ENCODE measurements at regions not wholly inside any gene's neighbourhood (a gene's known extent, or its start where the extent isn't known, plus 50 kb on each side); places are given as distances from the start of the nearest gene placed in this dataset.
"Not testable (repeated sequence)": the region's sequence is repeated elsewhere in the genome, so short reads cannot be mapped to it uniquely, and the experiment has no call there.

DNA sequence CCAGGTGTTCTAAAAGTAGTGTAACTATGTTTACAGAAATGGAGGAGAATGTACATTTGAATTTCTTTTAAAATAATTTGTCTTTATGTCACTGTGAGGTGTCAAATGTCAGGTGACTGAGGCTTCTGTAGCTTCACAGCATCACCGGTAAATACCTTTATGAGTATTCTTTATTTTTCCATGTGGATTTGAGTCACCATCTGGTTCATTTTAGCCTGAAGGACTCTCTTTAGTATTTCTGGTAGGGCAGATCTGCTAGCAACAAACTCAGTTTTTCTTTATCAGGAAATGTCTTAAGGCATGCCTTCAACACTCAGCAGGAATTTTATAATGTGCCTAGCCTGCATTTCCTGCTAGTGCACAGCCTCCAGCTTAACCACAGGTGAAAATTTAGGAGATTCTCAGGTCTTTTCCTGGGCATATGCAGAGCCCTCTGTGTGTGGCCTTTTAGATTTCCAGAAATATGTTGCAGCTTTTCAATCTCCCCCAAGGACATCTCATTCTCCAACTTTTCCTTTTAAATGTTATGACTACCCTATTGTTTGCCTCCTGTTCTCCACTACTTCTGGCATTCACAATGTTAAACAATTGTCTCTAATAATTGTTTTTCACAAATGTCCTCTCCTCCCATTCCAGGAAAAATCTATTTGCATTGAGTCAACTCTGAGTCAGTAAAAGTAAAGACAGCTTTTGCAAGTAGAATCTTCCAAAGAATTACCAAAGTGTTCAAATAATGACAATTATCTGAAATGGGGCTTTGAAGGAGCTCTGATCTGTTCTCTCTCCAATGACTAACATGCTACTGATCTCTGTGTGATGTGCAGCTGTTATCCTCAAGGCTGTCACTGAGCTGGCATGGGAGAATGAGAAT is 239.4 kb upstream of the CPHXL start:
- no peak for DNase-seq (ENCODE audit: low read depth)
- TF ChIP-seq, protein P1, sequence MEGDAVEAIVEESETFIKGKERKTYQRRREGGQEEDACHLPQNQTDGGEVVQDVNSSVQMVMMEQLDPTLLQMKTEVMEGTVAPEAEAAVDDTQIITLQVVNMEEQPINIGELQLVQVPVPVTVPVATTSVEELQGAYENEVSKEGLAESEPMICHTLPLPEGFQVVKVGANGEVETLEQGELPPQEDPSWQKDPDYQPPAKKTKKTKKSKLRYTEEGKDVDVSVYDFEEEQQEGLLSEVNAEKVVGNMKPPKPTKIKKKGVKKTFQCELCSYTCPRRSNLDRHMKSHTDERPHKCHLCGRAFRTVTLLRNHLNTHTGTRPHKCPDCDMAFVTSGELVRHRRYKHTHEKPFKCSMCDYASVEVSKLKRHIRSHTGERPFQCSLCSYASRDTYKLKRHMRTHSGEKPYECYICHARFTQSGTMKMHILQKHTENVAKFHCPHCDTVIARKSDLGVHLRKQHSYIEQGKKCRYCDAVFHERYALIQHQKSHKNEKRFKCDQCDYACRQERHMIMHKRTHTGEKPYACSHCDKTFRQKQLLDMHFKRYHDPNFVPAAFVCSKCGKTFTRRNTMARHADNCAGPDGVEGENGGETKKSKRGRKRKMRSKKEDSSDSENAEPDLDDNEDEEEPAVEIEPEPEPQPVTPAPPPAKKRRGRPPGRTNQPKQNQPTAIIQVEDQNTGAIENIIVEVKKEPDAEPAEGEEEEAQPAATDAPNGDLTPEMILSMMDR (IDR thresholded peaks at IDR 0.05; ENCODE audit: insufficient read depth, low read length), result no peak
- no peak overlapping the region for H3K4me3 ChIP-seq (ENCODE audit: low read depth, low read length)

DNA sequence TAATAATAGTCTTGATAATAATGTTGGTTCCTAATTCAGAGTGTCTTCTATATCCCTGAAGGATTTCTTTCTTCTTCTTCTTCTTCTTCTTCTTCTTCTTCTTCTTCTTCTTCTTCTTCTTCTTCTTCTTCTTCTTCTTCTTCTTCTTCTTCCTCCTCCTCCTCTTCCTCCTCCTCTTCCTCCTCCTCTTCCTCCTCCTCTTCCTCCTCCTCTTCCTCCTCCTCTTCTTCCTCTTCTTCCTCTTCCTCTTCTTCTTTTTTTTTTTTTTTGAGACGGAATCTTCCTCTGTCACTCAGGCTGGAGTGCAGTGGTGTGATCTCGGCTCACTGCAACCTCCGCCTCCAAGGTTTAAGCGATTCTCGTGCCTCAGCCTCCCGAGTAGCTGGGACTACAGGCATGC is 242.8 kb upstream of the CPHXL start:
- not testable (repeated sequence) for H3K4me3 ChIP-seq (ENCODE audit: low read depth, low read length); DNase-seq (ENCODE audit: low read depth)

DNA sequence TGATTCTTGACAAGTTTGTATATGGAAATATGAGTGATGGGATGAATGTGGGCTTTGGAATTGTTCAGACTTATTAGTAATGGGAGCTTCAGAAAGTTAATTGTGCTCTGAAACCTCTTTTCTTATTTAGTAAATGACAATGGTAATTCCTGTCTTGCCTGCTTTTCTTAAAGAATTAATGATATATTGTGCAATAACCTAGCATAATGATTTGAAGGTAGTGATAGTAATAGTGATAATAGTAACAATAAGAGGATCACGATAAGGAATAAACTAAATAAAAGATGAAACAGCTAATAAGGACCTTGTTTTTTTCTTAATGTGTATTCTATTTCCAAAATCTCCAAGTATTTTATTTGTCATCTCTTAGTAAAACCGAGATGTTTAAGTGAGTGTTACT is 245.0 kb upstream of the CPHXL start:
- no peak for DNase-seq (ENCODE audit: low read depth)
- no peak overlapping the region for H3K4me3 ChIP-seq (ENCODE audit: low read depth, low read length)
- TF ChIP-seq, protein P1 (IDR thresholded peaks at IDR 0.05; ENCODE audit: insufficient read depth, low read length), result no peak

DNA sequence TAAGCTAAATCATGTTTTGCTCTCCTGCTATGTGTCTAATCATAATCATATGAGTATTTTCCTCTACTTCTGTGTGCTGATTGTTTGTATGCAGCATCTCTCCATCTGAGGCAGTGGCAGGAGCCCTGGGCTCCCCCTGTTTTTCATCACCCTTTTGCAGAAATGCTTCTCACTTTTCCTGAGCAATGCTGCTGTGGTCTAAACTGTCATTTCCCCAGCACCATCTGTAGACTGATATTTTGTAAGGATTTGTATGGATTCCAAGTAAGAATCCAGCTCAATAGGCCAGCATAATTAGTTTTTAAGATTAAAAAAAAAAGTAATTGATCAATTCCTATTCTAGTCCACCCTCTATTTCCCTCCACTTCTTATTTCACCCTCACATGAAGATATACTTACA is 257.0 kb upstream of the CPHXL start:
- TF ChIP-seq, protein P1 (IDR thresholded peaks at IDR 0.05; ENCODE audit: insufficient read depth, low read length), result no peak
- no peak overlapping the region for H3K4me3 ChIP-seq (ENCODE audit: low read depth, low read length)
- DNase-seq (ENCODE audit: low read depth), result no peak

DNA sequence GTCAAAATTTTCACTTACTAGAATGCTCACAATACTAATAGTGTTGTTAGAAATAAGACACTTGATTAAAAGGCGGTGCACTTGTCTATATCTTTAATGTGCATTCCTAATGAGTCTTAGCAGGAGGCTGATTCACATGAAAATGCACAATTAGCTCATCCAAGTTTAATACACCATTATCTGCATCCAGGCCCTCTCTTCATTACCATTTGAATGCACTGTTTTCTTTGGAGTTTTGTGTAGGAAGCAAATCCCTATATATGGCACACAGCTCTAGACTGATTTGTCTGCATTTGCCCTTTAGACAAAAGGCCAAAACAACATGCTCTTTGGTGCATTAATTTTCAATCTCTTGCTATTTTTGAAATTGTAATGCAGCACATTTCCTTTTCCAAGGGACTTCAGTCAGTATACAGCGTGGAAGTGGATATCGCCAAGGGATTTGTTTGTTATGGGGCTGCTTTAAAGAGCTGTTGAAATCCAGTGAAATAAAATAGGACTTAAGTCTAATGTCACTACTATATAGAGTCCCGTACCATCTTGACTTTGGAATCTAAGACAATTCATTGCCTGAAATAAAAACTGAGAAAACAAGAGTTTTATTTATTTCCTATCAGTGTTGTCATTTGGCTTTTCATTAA is 257.6 kb upstream of the CPHXL start:
- no peak overlapping the region for H3K4me3 ChIP-seq (ENCODE audit: low read depth, low read length)
- TF ChIP-seq, protein P1 (IDR thresholded peaks at IDR 0.05; ENCODE audit: insufficient read depth, low read length), result no peak
- DNase-seq (ENCODE audit: low read depth), result no peak

DNA sequence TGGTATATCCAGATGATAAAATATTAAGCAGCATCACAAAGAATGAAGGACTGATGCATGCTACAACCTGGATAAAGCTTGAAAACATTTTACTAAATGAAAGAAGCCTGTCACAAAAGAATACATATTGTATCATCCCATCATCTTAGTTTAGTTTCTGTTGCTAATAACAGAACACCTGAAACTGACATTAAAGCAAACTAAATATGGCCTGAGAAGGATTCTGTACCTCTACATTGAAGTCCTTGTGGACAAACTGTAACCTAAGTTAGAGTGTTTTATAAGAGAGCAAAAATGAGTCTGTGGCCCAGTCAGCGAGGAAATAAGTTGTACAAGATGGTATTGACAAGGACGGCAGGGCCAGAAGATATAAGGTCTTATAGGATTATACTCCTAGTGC is 261.0 kb upstream of the CPHXL start:
- no peak overlapping the region for H3K4me3 ChIP-seq (ENCODE audit: low read depth, low read length)
- TF ChIP-seq, protein P1 (IDR thresholded peaks at IDR 0.05; ENCODE audit: insufficient read depth, low read length), result no peak
- no peak for DNase-seq (ENCODE audit: low read depth)

DNA sequence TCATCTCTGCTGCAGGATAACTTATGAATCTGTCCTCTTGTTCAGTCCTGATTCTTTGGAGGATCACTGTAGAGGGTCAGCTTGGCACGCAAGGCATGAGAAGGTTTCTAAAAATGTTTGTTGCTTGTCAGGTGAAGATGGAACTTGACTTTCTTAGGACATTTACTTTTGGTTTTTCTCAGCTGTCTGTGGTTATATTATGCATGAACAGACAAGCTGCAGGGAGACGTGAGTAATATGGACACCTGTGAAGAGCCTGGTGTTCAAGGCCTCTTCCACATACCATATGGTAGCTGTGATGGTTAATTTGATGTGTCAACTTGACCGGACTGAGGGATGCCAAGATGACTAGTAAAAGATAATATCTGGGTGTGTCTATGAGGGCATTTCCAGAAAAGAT is 270.2 kb upstream of the CPHXL start:
- H3K4me3 ChIP-seq (ENCODE audit: low read depth, low read length), result no peak overlapping the region
- TF ChIP-seq, protein P1 (IDR thresholded peaks at IDR 0.05; ENCODE audit: insufficient read depth, low read length), result no peak
- no peak for DNase-seq (ENCODE audit: low read depth)
